Endothelial cell of umbilical vein (primary cell): ENCODE measurements at regions not wholly inside any gene's neighbourhood (a gene's known extent, or its start where the extent isn't known, plus 50 kb on each side); places are given as distances from the start of the nearest gene placed in this dataset.

ENCODE experiments used
- BruUV-seq: library from RNA; stranded (reverse); fragments of 400-500 nt; replicated peaks from 2 replicates; lab custom pipeline; 2021; lab: Mats Ljungman, UMichigan
- CTCF ChIA-PET: fragments of 300-600, 350-600 bp; sonication (Branson Sonifier 250); formaldehyde crosslinking; loops from one replicate; lab custom pipeline; 2021; ENCODE audit warnings: antibody characterized with exemption, inconsistent platforms; lab: Charles Lee
- POLR2A ChIA-PET: fragments of 300-600, 350-600 bp; sonication (Branson Sonifier 250); formaldehyde crosslinking; loops from one replicate; lab custom pipeline; 2021; ENCODE audit warnings: antibody characterized with exemption, inconsistent platforms; lab: Charles Lee
- DNase-seq: peaks from one replicate; pipeline ENCODE4 v3.0.0-alpha.2; 2011; ENCODE audit warnings: low read depth, low spot score
- FAIRE-seq: peaks from 2 replicates; lab custom pipeline; 2011; peaks lifted over from hg19 to GRCh38; lab: Jason Lieb, UNC
- H2AFZ ChIP-seq: 2 replicates; pipeline ENCODE4 v1.6.0; 2012; ENCODE audit warnings: low read depth, low read length, control low read depth, inconsistent platforms
- H3K27ac ChIP-seq: 2 replicates; pipeline ENCODE4 v1.5.1; 2011; ENCODE audit warnings: low read depth, mild to moderate bottlenecking, control low read depth, low read length, moderate library complexity; ENCODE audit not compliant: insufficient read depth
- H3K27me3 ChIP-seq, 2 experiments: 2 replicates each; pipeline versions ENCODE4 v1.6.0 to v1.6.1; 2011; ENCODE audit warnings: low read length in 2 of 2, mixed read lengths in 1 of 2; ENCODE audit not compliant: control insufficient read depth in 2 of 2, insufficient read depth in 2 of 2
- H3K36me3 ChIP-seq, 2 experiments: 2 replicates in 1 of 2; 3 replicates in 1 of 2; pipeline ENCODE4 v1.5.1; 2011; ENCODE audit warnings: low read length in 2 of 2, mild to moderate bottlenecking in 1 of 2, moderate library complexity in 1 of 2; ENCODE audit not compliant: control insufficient read depth in 2 of 2, insufficient read depth in 2 of 2; ENCODE audit errors: extremely low read depth in 1 of 2
- H3K4me1 ChIP-seq: 3 replicates; pipeline ENCODE4 v1.5.1; 2011; ENCODE audit warnings: mild to moderate bottlenecking, low read length; ENCODE audit not compliant: control insufficient read depth, insufficient read depth; ENCODE audit errors: extremely low read depth
- H3K4me2 ChIP-seq: 2 replicates; pipeline ENCODE4 v1.6.1; 2011; ENCODE audit warnings: low read length, control low read depth, mixed read lengths; ENCODE audit not compliant: insufficient read depth
- H3K4me3 ChIP-seq, 3 experiments: fragments of 200-600 bp in 1 of 3; sonication (generic), shearing (Covaris generic) in 1 of 3; replicated peaks in 1 of 3; 2 replicates each; pipeline ENCODE4 v1.5.1; 2011 to 2016; ENCODE audit warnings: control low read depth in 3 of 3, low read length in 3 of 3, mild to moderate bottlenecking in 2 of 3, inconsistent platforms in 1 of 3, low read depth in 1 of 3, moderate library complexity in 1 of 3; ENCODE audit not compliant: insufficient read depth in 1 of 3
- H3K79me2 ChIP-seq: 2 replicates; pipeline ENCODE4 v1.6.0; 2012; ENCODE audit warnings: low read length, inconsistent platforms; ENCODE audit not compliant: control insufficient read depth, insufficient read depth
- H3K9ac ChIP-seq: replicated peaks from 2 replicates; pipeline ENCODE3; 2011; ENCODE audit warnings: low read length, control low read depth; ENCODE audit not compliant: insufficient read depth; ENCODE audit errors: extremely low read depth
- H3K9me1 ChIP-seq: replicated peaks from 3 replicates; pipeline ENCODE4 v1.6.0; 2011; ENCODE audit warnings: mild to moderate bottlenecking, low read length; ENCODE audit not compliant: control insufficient read depth, insufficient read depth; ENCODE audit errors: extremely low read depth
- H3K9me3 ChIP-seq: replicated peaks from 2 replicates; pipeline ENCODE4 v1.5.1; 2012; ENCODE audit warnings: low read length, inconsistent platforms; ENCODE audit not compliant: control insufficient read depth, insufficient read depth
- H4K20me1 ChIP-seq: replicated peaks from 2 replicates; pipeline ENCODE3; 2011; ENCODE audit warnings: mild to moderate bottlenecking, low read length; ENCODE audit not compliant: control insufficient read depth, insufficient read depth; ENCODE audit errors: extremely low read depth
- CTCF ChIP-seq, 2 donors: IDR thresholded peaks; 1 replicate in 1 of 2; 2 replicates in 1 of 2; pipeline ENCODE4 v1.5.1; 2011; ENCODE audit warnings: low read length in 2 of 2, mild to moderate bottlenecking in 2 of 2, moderate library complexity in 2 of 2, control low read depth in 1 of 2, inconsistent platforms in 1 of 2, low read depth in 1 of 2; ENCODE audit not compliant: insufficient read depth in 1 of 2; ENCODE audit errors: extremely low read depth in 1 of 2
- EZH2 ChIP-seq: IDR thresholded peaks from 2 replicates; pipeline ENCODE4 v1.6.1; 2012; ENCODE audit warnings: borderline replicate concordance, low read depth, mild to moderate bottlenecking, moderate library complexity, low read length, inconsistent platforms; ENCODE audit not compliant: severe bottlenecking
- FOS ChIP-seq: IDR thresholded peaks from 2 replicates; pipeline ENCODE4 v1.6.1; 2011; ENCODE audit warnings: mild to moderate bottlenecking, low read length, moderate library complexity, borderline replicate concordance; ENCODE audit not compliant: insufficient read depth
- GATA2 ChIP-seq: IDR thresholded peaks from 2 replicates; pipeline ENCODE4 v1.7.0; 2011; ENCODE audit warnings: low read depth, mild to moderate bottlenecking, moderate library complexity, mixed read lengths, low read length; ENCODE audit not compliant: insufficient read length, insufficient read depth
- JUN ChIP-seq: IDR thresholded peaks from 2 replicates; pipeline ENCODE4 v1.6.1; 2011; ENCODE audit warnings: borderline replicate concordance, low read depth; ENCODE audit not compliant: insufficient read length, insufficient read depth
- MAX ChIP-seq: IDR thresholded peaks from 2 replicates; pipeline ENCODE4 v1.6.1; 2011; ENCODE audit not compliant: insufficient read depth, insufficient read length
- MYC ChIP-seq: IDR thresholded peaks from one replicate; pipeline ENCODE4 v1.6.1; 2011; ENCODE audit warnings: mild to moderate bottlenecking, low read depth, low read length
- POLR2A ChIP-seq: IDR thresholded peaks from 2 replicates; pipeline ENCODE4 v1.6.1; 2012; ENCODE audit warnings: low read depth, mild to moderate bottlenecking, control low read depth, low read length
- POLR2AphosphoS5 ChIP-seq: IDR thresholded peaks from 2 replicates; pipeline ENCODE4 v1.6.1; 2012; ENCODE audit warnings: low read depth, mild to moderate bottlenecking, control low read depth, low read length, moderate library complexity; ENCODE audit not compliant: insufficient read depth
- dilution Hi-C: fragments of 300-500 bp; cut with MboI; formaldehyde crosslinking; loops from one replicate; pipeline ENCODE4 v1.15.0; 2019; ENCODE audit warnings: low sequenced_read_pairs; ENCODE audit not compliant: extremely low pct_ligation_motif_present
- intact Hi-C: fragments of 100-400 bp; cut with micrococcal nuclease; formaldehyde crosslinking; loops from one replicate; pipeline ENCODE4 v1.10.0; 2022

GRCh38 chr16:66292241-66292935, 74.1 kb upstream of the CDH5 start:
- H3K9ac ChIP-seq, result no peak overlapping the region
- ChIA-PET POLR2A (interaction anchor here (0.7 kb wide), 1 partner anchor 163 kb away, joined by 4 read pairs; no protein-coding TSS in a partner anchor), CTCF (interaction anchor here (0.9 to 1.0 kb wide), 2 partner anchors 17 kb away, joined by 3 read pairs; no protein-coding TSS in a partner anchor)
- intact Hi-C loops, result no loop called here
- H3K36me3 ChIP-seq, result no peaks in the 10 kb centered on the region
- no peaks in the 10 kb centered on the region for H3K9me3 ChIP-seq
- DNase-seq (no peak), FAIRE-seq (no peak)
- H4K20me1 ChIP-seq, result no peaks in the 10 kb centered on the region
- no peak overlapping the region for H2AFZ ChIP-seq
- TF ChIP-seq GATA2 (no peak), MAX (no peak), FOS (no peak), POLR2AphosphoS5 (no peak), MYC (no peak), EZH2 (no peak)
- no peaks in the 10 kb centered on the region for H3K9me1 ChIP-seq
- H3K4me2 ChIP-seq, result no peak overlapping the region
- dilution Hi-C loops, result no loop called here
- H3K79me2 ChIP-seq, result no peaks in the 10 kb centered on the region
- H3K4me3 ChIP-seq, result no peak overlapping the region
- no peaks in the 10 kb centered on the region for H3K27me3 ChIP-seq
- H3K4me1 ChIP-seq, result no peaks in the 10 kb centered on the region
- no TSS peak for BruUV-seq
- H3K27ac ChIP-seq, result no peak overlapping the region

GRCh38 chr16:66291833-66292232, 74.7 kb upstream of the CDH5 start:
- Histone ChIP-seq H4K20me1 (no peaks in the 10 kb centered on the region), H3K9me3 (no peaks in the 10 kb centered on the region), H3K9me1 (no peaks in the 10 kb centered on the region), H3K79me2 (no peaks in the 10 kb centered on the region), H3K4me1 (no peaks in the 10 kb centered on the region), H3K27ac (no peak overlapping the region), H3K4me3 (no peak overlapping the region), H3K27me3 (peaks cover 0 to under 1% of the 10 kb centered on the region in 2 experiments), H3K9ac (no peak overlapping the region), H3K4me2 (no peak overlapping the region), H2AFZ (no peak overlapping the region), H3K36me3 (no peaks in the 10 kb centered on the region)
- FAIRE-seq (no peak), DNase-seq (no peak)
- ChIA-PET POLR2A (interaction anchor here (0.7 kb wide), 1 partner anchor 163 kb away, joined by 4 read pairs; no protein-coding TSS in a partner anchor), CTCF (interaction anchor here (1.0 kb wide), 1 partner anchor 16 kb away, joined by 3 read pairs; no protein-coding TSS in a partner anchor)
- dilution Hi-C loops, result no loop called here
- intact Hi-C loops, result no loop called here
- no peak for TF ChIP-seq POLR2AphosphoS5
- no peak for TF ChIP-seq MYC
- no peak for TF ChIP-seq MAX
- no peak for TF ChIP-seq GATA2
- no peak for TF ChIP-seq CTCF (IDR thresholded peaks at IDR 0.05; ENCODE audit: extremely low read depth in 1 of 2, insufficient read depth in 1 of 2, low read depth in 1 of 2, low read length in 2 of 2)
- TF ChIP-seq JUN, result no peak
- no peak for TF ChIP-seq FOS
- no peak for TF ChIP-seq EZH2
- TF ChIP-seq POLR2A, result no peak
- BruUV-seq, result no TSS peak
